Dermis microvascular lymphatic vessel endothelial cell (primary cell): ENCODE measurements at regions not wholly inside any gene's neighbourhood (a gene's known extent, or its start where the extent isn't known, plus 50 kb on each side); places are given as distances from the start of the nearest gene placed in this dataset.
"Not testable (repeated sequence)": the region's sequence is repeated elsewhere in the genome, so short reads cannot be mapped to it uniquely, and the experiment has no call there.

Experiments used
- DNase-seq, 2 donors: peaks; one replicate each; pipeline versions ENCODE4 v3.0.0 to v3.0.0-alpha.2; 2010; ENCODE audit warnings: low read depth in 2 of 2

DNA sequence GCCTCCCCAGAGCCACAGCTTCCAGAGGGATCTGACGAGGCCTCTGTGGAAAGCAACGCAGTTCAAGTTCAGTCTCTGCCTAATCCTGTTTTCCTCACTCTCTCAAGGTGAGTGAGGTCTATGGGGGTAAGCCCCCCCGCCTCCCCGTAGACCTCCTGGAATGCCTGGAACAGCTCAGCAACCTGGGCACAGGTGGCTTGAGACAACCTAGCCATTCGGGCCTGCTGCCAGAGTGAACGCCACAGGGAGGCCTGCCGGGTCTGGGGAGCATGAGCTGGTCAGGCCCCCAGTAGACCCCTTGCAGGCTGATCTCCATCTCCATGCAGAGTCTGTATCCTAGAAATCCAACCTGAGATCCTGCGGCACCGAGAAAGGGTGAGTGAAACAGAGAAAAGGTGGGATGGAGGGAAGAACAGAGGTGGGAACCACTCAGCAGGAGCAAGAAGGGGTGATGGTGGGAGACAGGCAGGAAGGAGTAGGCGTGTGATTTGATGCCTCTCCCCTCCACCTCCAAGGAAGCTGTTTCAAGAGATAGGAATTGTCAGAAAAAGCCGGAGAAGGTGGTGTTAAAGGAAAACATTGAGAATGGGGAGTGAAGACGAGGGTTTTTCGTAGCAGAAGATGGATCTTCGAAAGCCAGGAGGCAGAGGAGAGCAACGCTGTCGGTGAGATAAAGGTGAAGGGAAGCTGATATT, 123.1 kb upstream of the PRMT8 start:
- DNase-seq = no peak

DNA sequence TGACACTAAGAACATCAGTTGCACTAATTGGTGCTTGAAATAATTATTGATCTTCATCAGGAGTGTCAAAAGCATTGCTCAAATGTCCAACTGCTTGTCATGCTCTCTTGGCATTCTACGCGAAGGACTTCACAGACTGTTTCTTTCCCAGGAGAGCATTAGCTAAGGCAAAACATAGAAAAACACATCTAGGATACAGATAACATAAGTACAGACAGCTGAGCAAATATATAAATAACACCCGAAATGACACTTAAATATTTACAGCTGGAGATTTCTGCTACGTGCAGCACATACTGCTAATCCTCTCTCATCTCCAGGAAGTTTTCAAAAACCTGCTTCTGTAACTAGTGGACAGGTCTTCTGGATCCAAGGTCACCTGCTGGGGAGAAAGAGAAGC, 120.0 kb upstream of the PRMT8 start:
- no peak for DNase-seq

DNA sequence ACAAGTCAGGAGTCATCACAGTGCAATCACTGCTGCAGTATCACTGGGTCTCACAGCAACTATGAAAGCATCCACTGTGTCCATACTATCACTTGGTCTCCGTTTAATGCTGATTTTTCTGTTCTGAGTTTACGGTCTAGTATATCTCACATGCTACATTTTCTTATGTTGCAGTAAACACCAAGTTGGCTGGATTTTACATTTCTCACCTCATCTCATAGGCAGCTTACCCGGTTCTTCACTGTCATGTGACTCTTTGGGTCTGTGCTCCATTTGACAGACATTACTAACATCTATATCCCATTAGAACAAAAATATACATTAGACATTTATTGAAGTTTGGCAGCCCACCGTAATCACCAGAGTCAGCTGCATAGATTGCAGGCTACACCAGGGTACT, 115.7 kb upstream of the PRMT8 start:
- DNase-seq = no peak

DNA sequence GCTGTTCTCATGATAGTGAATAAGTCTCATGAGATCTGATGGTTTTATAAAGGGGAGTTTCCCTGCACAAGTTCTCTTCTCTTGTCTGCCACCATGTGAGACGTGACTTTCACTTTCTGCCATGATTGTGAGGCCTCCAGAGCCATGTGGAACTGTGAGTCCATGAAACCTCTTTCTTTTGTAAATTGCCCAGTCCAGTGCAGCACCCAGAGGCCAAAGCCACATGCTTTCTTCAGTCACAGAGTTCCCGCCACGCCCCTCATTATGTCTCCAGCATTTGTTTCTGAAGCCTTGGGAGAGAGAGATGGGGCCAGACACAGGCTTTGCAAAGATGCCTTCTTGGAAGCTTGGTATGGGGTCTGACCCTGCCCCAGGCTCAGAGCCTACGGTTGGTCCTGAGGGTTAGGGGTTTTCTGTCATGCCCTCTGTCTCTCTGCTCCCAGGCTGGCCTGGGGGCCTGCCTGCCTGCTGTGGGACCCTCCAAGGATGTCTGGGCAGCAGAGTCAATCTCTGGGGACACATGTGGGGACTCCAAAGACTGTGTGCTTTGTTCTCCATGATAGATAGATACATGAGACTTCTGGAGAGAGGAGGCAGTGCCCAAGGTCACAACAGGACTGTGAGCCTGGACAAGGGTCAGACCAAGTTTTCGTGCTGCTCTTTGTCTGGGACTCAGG, 114.1 kb upstream of the PRMT8 start:
- no peak for DNase-seq

DNA sequence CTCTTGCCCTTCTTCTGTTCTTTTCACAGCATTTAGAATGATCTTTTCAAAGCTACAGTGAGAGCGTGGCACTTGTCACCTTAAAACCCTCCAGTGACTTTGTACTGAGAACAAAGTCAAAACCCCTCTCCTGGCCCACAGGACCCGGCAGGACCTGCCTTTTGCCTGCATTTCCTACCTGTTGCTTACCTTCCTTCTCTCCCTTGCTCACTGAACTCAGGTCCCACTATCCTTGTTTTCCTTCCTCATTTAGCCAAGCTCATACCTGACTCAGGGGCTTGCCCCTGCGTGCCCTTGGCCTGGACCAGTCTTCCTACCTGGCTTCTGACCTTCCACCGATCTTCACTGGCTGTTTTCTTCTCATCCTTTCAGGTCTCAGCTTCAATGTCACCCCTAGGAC, 112.3 kb upstream of the PRMT8 start:
- no peak for DNase-seq

DNA sequence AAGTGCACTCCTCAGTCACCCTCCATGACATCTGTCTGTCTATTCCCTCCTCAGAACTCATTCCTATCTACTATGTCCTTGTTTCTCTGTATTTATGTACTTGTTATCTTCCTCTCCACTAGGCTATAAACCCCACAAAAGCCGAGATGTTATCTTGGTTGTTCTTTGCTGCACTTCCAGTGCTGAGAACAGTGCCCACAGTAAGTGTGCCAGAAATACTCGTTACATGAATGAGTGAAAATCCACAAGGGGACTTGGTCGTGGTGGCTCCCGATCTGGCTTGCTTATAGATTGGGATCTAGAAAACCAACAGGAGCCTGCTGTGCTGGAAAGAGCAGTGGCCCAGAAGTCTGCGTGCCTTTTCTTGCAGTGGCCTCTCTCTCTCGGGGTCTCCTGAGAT, 111.9 kb upstream of the PRMT8 start:
- no peak for DNase-seq

DNA sequence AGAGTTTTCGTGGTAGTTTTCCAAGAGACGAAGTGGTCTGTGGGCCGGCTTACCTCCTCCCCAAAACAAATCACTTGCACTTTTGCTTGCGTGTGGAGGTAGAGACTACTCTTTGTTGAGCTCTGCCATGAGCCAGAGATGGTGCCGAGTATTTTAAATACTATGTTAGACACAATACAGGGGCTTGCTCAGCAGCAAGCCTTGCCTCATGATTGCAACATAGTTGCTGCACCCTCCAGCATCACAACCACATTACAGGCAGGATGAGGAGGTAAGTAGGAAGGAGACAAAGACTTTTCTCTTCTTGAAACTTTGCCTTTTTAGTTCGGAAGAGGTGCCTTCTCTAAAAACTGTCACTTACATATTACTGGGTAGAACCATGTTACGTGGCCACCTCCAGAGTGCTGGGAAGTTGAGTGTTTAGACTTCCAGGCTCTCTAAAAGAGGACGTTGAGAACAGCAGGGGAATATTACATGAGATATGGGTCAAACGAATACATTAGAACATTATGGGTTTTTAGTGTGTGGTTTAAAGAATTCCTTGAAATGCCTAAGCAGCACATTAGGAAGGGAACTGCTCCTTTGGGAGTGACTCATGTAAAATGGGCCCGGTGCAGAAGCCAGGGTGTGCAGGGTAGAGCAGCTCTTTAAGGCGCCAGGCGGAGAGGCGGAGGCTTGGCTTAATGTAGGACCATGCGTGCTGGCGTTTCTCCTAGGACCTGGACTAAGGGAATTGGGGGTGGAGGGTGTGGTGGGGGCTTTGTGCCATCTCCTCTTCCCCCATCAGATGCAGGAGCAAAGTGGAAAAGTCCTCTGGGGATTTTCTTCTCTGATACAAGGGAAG, 110.6 kb upstream of the PRMT8 start:
- no peak for DNase-seq

DNA sequence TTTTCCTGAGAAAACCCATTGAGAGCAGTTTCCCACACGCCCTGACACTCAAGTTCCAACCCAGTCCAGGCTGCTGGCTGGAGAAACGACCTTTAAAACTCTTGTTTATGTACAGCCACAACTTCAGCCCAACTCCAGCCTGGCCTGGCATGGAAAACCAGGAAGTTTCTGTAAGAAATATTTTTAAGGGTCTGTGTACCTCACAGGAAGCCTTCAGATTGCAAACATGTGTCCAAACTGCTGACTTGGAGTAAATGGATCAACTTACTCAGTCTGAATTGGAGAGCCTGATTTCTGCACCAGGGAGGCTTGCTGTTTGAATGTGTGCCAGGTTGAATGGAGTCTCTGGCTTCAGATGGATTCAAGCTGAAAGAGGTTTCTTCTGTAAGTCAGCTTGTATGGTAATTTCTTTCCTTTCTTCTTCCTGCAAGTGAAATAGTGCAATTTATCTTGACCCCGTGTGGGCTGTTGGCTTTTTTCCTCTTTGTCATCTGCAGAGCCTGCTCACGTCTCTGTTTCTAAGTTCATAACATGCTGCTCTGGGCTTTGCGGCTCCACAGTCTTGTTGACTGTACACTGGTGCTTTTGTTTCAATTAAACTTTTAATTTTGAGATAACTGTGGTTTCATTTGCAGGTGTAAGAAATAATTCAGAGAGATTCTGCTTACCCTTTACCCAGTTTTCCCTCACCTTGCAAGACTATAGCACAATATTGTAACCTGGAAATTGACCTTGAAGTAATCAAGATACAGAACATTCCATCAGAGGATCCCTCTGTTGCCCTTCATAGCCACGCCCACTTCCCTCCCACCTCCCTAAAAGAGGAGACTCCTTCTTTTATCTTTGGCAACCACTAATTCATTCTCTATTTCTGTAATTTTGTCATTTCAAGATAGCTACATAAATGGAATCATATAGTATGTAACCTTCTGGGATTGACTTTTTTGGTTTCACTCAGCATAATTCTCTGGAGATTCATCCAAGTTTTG, 109.7 kb upstream of the PRMT8 start:
- no peak for DNase-seq

DNA sequence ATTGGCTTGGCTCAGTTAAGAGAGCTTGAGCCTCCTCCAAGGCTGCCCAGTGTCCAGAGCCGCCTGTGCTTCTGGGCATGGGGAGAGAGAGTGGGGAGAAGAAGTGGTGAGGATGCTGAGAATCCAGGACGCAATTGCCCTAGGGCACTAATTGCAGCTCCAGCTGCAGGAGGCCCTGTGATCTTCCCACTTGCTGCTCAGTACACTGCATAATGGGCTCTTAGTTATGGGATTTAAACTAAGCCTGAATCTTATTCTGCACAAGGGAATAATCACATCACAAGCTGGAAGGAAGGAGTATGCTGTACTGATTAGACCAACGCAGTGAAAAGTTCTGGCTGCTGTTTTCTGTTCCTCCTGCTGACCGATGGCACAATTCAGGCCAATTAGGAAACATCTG, 101.0 kb upstream of the PRMT8 start:
- DNase-seq = no peak

DNA sequence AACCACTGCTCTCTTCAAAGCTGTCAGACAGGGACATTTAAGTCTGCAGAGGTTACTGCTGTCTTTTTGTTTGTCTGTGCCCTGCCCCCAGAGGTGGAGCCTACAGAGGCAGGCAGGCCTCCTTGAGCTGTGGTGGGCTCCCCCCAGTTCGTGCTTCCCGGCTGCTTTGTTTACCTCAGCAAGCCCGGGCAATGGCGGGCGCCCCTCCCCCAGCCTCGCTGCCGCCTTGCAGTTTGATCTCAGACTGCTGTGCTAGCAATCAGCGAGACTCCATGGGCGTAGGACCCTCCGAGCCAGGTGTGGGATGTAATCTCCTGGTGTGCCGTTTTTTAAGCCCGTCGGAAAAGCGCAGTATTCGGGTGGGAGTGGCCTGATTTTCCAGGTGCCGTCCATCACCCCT, 93.4 kb upstream of the PRMT8 start:
- not testable (repeated sequence) for DNase-seq

DNA sequence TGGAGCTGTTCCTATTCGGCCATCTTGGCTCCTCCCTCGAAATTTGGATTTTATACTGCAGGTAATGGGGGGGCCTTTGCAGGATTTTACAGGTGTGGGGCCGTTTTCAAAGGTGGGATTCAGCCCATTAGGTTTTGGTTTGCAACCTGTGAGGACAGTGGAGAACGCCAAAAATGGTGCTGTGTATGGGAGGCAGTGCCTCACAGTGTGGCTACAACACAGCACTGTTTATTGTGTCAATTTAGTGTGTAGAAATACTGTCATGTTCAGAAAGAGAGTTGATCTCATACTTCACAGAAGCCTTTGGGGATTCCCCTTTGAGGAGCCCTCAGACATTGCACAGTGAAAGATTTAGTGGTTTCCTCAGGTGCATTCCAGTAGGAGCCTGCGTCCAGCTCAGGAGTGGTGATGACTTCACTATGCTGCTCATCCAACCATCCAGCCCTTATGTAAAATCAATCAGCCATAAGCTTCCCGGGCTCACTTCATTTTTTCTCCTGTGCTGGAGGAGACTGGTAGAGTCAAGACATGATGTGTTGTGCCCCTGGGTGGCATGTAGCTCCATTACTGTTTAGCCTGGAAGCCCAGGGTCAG, 92.7 kb upstream of the PRMT8 start:
- DNase-seq = no peak

DNA sequence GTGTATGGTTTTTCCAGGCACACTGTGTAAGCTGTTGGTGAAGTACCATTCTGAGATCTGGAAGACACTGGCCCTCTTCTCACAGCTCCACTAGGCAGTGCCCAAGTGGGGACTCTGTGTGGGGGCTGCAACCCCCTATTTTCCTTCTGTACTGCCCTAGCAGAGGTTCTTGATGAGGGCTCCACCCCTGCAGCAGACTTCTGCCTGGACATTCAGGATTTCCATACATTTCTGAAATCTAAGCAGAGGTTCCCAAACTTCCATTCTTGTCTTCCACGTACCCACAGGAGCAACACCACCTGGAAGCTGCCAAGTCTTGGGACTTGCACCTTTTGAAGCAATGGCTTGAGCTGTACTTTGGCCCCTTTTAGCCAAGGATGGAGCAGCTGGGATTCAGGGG, 85.2 kb upstream of the PRMT8 start:
- no peak for DNase-seq

DNA sequence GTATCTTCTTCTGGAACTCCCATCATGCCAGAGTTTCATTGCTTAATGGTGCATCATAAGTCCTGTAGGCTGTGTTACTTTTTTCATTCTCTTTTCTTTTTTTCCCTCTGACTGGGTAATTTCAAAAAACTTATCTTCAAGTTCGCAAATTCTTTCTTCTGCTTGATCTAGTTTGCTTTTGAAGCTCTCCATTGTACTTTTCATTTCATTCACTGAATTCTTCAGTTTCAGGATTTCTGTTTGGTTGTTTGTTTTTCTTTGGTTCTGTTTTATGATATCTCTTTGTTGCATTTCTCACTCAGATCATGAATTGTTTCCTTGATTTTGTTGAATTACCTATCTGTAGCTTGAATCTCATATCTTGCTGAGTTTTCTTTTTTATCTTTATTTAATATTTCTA, 83.3 kb upstream of the PRMT8 start:
- no peak for DNase-seq

DNA sequence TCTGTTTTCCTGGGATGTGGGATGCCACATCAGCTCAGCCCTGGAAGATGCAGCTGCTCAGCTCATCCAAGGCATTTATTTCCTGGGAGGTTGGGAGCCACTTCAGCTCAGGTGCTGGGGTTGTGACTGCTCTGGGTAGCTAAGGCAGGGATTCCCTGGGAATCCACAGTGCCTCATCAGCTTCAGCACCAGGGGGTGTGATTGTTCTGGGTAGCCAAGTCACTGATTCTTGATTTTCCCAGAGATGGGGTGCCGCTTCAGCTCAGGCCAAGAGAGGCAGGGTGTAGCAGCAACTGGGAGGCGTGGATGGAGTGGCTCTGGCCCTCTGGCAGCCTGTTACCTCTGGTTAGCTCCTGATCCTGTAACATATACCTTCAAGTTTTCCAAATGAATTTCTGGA, 81.3 kb upstream of the PRMT8 start:
- no peak for DNase-seq

DNA sequence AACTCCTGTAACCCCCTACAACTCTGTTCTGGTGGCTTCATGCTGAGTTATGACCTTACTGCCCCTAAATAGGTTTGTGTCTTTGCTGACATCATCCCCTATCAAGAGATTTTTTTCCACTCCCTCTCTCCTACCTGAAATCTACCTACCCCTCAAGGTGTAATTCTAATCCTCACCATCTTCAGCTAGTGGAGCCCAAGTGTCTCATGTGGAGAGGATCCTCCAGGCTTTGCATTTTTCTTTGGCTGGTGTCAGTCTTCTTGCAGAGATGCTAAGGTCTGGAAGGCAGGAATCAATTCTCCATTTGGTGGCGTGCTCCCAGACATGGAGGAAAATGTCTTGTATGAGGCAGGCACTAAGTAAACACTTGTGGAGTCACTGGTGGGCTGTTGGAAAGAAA, 74.8 kb upstream of the PRMT8 start:
- no peak for DNase-seq

DNA sequence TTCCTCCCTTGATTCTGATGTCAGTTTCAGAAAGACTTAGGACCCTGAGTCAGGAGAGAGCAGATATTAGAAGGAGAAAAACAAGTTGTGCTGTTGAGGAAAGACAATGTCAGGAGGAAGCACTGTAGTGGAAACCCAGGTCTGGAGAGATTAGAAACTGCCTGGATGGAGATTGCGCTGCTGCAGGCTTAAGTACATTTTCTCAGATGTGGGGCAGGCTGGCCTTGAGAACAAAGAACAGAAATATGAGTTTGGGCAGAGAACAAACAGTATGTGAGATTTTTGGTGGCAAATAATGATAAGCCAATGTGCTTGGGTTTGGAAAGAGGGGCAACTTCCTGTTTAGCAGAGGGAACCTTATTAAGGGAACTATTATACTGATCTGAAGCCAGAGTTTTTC, 74.3 kb upstream of the PRMT8 start:
- no peak for DNase-seq

DNA sequence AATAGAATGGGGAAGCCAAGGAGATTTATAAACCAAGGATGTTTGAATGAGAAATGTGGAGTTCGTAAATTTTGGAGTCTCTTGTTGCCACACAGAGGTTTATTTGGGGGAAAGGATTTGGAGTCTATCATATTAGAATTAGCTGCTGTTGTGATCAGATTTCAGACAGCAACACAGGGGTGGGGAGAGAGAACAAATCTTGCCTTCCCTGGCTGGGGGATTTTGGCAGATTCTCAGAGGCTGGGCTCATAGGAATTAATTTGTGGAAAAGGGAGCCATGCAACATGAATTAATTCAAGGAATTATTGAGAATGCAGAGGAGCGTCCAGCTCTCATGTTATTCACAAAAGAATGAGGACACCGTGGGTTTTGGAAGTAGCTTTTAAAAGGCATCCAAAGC, 73.9 kb upstream of the PRMT8 start:
- DNase-seq = no peak

DNA sequence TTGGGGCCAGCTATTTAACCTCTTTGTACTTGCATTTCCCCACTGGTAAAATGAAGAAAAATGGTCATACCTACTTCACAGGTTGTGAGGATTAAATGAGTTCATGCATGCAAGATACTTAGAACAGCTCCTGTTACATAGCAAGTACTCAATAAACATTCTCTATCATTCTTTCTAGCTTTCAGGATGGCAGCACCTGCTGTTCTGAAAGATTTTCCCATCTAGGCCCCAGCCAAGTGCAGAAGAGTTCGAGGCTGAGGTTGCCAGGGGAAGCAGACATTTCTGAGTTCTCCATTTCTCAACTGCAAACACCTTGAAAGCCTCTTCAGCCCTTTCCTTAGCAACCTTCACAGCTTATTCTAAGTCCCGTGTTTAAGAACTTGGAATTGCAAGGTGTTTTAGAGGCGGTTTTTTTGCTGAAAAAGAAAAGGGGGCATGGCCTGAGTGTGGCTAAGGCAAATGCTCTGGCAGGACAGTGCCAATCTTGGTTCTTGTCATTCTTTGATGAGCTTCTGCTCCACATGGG, 73.0 kb upstream of the PRMT8 start:
- DNase-seq = no peak

DNA sequence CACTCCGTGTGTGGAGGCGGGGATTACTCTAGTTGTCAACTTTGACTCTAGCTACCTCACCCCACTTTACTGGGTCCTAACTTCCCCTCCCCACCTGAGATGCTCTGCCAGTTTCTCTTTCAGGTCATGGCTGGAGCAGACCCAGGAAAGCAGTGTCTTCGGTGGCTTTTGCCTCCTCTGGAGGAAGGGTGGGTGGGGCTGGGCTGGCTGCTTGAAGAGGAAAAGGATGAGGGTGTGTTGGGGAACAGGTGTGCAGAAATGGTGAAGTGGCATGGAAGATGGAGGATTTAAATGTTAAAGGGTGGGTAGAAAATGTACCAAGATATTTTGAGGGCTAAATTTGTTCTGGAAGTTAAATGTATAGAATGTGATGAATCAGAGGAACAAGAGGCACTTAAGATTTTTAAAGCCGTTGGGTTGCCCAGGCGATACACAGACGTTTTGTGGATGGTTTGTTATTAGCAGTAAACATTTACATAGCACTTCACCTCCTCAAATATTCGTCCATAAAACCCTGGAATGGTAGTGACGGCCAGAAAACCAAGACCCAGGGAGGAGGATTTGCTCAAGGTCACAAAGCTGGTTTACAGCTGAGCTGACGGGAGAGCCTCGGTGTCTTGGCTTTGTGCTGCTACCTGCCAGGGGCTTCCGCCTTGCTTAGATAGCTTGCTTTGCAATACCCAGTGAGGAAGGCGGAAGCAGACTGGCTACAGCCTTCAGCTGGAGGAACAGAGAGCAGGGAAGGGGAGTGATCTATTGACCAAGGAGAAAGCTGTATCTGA, 72.2 kb upstream of the PRMT8 start:
- no peak for DNase-seq

DNA sequence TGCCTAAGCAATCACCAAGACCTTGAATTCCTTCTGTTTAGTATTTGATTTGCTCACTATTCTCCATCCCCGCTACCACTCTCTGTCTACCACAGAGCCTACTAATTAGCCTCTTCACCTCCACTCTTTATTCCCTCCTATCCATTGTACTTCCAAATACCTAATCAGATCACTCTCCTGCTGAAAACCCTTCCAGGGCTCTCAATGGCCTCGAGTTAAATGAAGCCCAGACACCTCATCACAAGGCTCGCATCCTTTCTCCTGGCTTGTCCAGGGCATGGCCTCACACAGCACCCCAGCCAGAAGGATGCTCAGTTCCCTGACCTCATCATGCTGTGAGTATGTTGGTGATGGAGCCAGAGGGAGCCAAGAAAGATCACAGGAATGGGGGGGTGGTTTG, 71.4 kb upstream of the PRMT8 start:
- no peak for DNase-seq
